ENCODE measurements at regions not wholly inside any gene's neighbourhood (a gene's known extent, or its start where the extent isn't known, plus 50 kb on each side); places are given as distances from the start of the nearest gene placed in this dataset.

GRCh38 chr13:55761986-55762385 lies 1378.7 kb upstream of the PRR20A start:
- CTCF ChIA-PET, result no interaction called here
- Histone ChIP-seq H2AFZ (ENCODE audit: low read length) (no peak overlapping the region), H4K20me1 (ENCODE audit: low read length) (no peaks in the 10 kb centered on the region), H3K4me2 (ENCODE audit: low read length) (no peak overlapping the region), H3K27ac (ENCODE audit: low read length) (no peak overlapping the region), H3K9me2 (replicated peaks; ENCODE audit: low read length) (no peaks in the 10 kb centered on the region), H3K4me1 (ENCODE audit: insufficient read depth, low read length) (no peaks in the 10 kb centered on the region), H3K36me3 (ENCODE audit: low read depth, low read length) (no peaks in the 10 kb centered on the region), H3K79me2 (ENCODE audit: low read length) (no peaks in the 10 kb centered on the region), H3K9ac (ENCODE audit: low read length) (no peak overlapping the region), H3F3A (ENCODE audit: low read length, unreplicated experiment) (no peaks in the 10 kb centered on the region), H3K9me3 (ENCODE audit: low read length) (no peaks in the 10 kb centered on the region), H3K4me3 (ENCODE audit: low read length) (no peak overlapping the region), H3K27me3 (ENCODE audit: low read length) (no peaks in the 10 kb centered on the region)
- BruUV-seq (replicated peaks), result no TSS peak
- POLR2A ChIA-PET (ENCODE audit: unreplicated experiment), result no interaction called here
- DNase-seq (no peak), ATAC-seq (no peak)
- intact Hi-C loops (cut with micrococcal nuclease), result no loop called here
- TF ChIP-seq EZH2 (IDR thresholded peaks at IDR 0.05; ENCODE audit: low read length, unreplicated experiment) (no peak), EZH2phosphoT487 (IDR thresholded peaks at IDR 0.05; ENCODE audit: borderline replicate concordance, low read length) (no peak), CTCF (conservative IDR thresholded peaks at IDR 0.05; ENCODE audit: low read depth, low read length) (no peak)

- ATAC-seq, result no peak
These were observed 1363.1 kb upstream of the PRR20A start for GRCh38 chr13:55777612-55778011.

GRCh38 chr13:55783841-55784240 lies 1356.9 kb upstream of the PRR20A start:
- CTCF ChIA-PET, result no interaction called here
- no peaks in the 10 kb centered on the region for H3F3A ChIP-seq (ENCODE audit: low read length, unreplicated experiment)
- H2AFZ ChIP-seq (ENCODE audit: low read length), result no peak overlapping the region
- intact Hi-C loops (cut with micrococcal nuclease), result no loop called here
- no TSS peak for BruUV-seq (replicated peaks)
- no peaks in the 10 kb centered on the region for H3K9me2 ChIP-seq (replicated peaks; ENCODE audit: low read length)
- no peaks in the 10 kb centered on the region for H3K4me1 ChIP-seq (ENCODE audit: insufficient read depth, low read length)
- H3K27ac ChIP-seq (ENCODE audit: low read length), result no peak overlapping the region
- no peaks in the 10 kb centered on the region for H3K9me3 ChIP-seq (ENCODE audit: low read length)
- H3K4me3 ChIP-seq (ENCODE audit: low read length), result no peak overlapping the region
- H3K36me3 ChIP-seq (ENCODE audit: low read depth, low read length), result no peaks in the 10 kb centered on the region
- H3K4me2 ChIP-seq (ENCODE audit: low read length), result no peak overlapping the region
- H4K20me1 ChIP-seq (ENCODE audit: low read length), result no peaks in the 10 kb centered on the region
- H3K79me2 ChIP-seq (ENCODE audit: low read length), result no peaks in the 10 kb centered on the region
- DNase-seq, result no peak
- TF ChIP-seq EZH2 (IDR thresholded peaks at IDR 0.05; ENCODE audit: low read length, unreplicated experiment) (no peak), EZH2phosphoT487 (IDR thresholded peaks at IDR 0.05; ENCODE audit: borderline replicate concordance, low read length) (no peak), CTCF (conservative IDR thresholded peaks at IDR 0.05; ENCODE audit: low read depth, low read length) (no peak)
- POLR2A ChIA-PET (ENCODE audit: unreplicated experiment), result no interaction called here
- no peak for ATAC-seq
- no peaks in the 10 kb centered on the region for H3K27me3 ChIP-seq (ENCODE audit: low read length)
- H3K9ac ChIP-seq (ENCODE audit: low read length), result no peak overlapping the region

More at GRCh38 chr13:55777612-55778011, 1363.1 kb upstream of the PRR20A start:
- no peak overlapping the region for H3K27ac ChIP-seq (ENCODE audit: low read length)
- no peak overlapping the region for H2AFZ ChIP-seq (ENCODE audit: low read length)
- intact Hi-C loops (cut with micrococcal nuclease), result no loop called here
- no peaks in the 10 kb centered on the region for H3K36me3 ChIP-seq (ENCODE audit: low read depth, low read length)
- H3K4me3 ChIP-seq (ENCODE audit: low read length), result no peak overlapping the region
- no TSS peak for BruUV-seq (replicated peaks)
- no peaks in the 10 kb centered on the region for H3K9me2 ChIP-seq (replicated peaks; ENCODE audit: low read length)
- H3K79me2 ChIP-seq (ENCODE audit: low read length), result no peaks in the 10 kb centered on the region
- no peaks in the 10 kb centered on the region for H3F3A ChIP-seq (ENCODE audit: low read length, unreplicated experiment)
- H3K9ac ChIP-seq (ENCODE audit: low read length), result no peak overlapping the region
- POLR2A ChIA-PET (ENCODE audit: unreplicated experiment), result no interaction called here
- CTCF ChIA-PET, result no interaction called here
- no peaks in the 10 kb centered on the region for H3K27me3 ChIP-seq (ENCODE audit: low read length)
- no peak overlapping the region for H3K4me2 ChIP-seq (ENCODE audit: low read length)
- TF ChIP-seq CTCF (conservative IDR thresholded peaks at IDR 0.05; ENCODE audit: low read depth, low read length), result no peak
- TF ChIP-seq EZH2 (IDR thresholded peaks at IDR 0.05; ENCODE audit: low read length, unreplicated experiment), result no peak
- no peak for TF ChIP-seq EZH2phosphoT487 (IDR thresholded peaks at IDR 0.05; ENCODE audit: borderline replicate concordance, low read length)
- no peaks in the 10 kb centered on the region for H4K20me1 ChIP-seq (ENCODE audit: low read length)
- H3K9me3 ChIP-seq (ENCODE audit: low read length), result no peaks in the 10 kb centered on the region
- no peaks in the 10 kb centered on the region for H3K4me1 ChIP-seq (ENCODE audit: insufficient read depth, low read length)
- no peak for DNase-seq

Data from PC-3 (cell line).